AG04450 (cell line): ENCODE measurements at regions not wholly inside any gene's neighbourhood (a gene's known extent, or its start where the extent isn't known, plus 50 kb on each side); places are given as distances from the start of the nearest gene placed in this dataset.

Experiments used
- CTCF ChIA-PET: fragments of 300-600, 350-600 bp; formaldehyde crosslinking; extraction: SDS; loops from one replicate; lab custom pipeline; 2022; ENCODE audit warnings: antibody characterized with exemption, inconsistent platforms; lab: Charles Lee
- POLR2A ChIA-PET: fragments of 350-600 bp; formaldehyde crosslinking; extraction: SDS; loops from one replicate; lab custom pipeline; 2021; ENCODE audit warnings: antibody characterized with exemption, inconsistent platforms; lab: Yijun Ruan, JAX
- DNase-seq: peaks from one replicate; pipeline ENCODE4 v3.0.0-alpha.2; 2011; ENCODE audit warnings: low read depth, low spot score
- H3K27ac ChIP-seq: one replicate; pipeline ENCODE4 v1.5.1; 2012; ENCODE audit warnings: low read depth, low read length, control low read depth
- H3K27me3 ChIP-seq: one replicate; pipeline ENCODE4 v1.6.0; 2012; ENCODE audit warnings: low read length; ENCODE audit not compliant: control insufficient read depth, insufficient read depth
- H3K4me3 ChIP-seq: 2 replicates; pipeline ENCODE4 v1.5.1; 2011; ENCODE audit warnings: mild to moderate bottlenecking, low read depth, low read length, control low read depth
- H3K9me3 ChIP-seq: 2 replicates; pipeline ENCODE4 v1.5.1; 2012; ENCODE audit warnings: low read length; ENCODE audit not compliant: control insufficient read depth, insufficient read depth
- CTCF ChIP-seq: IDR thresholded peaks from 2 replicates; pipeline ENCODE4 v1.5.1; 2011; ENCODE audit warnings: low read depth, low read length, control low read depth, inconsistent platforms

- Histone ChIP-seq H3K4me3 (no peak overlapping the region), H3K27me3 (no peaks in the 10 kb centered on the region), H3K9me3 (peaks cover 10% of the 10 kb centered on the region; the same call in 1 of the 2 replicates), H3K27ac (no peak overlapping the region)
- ChIA-PET CTCF (no interaction called here), POLR2A (no interaction called here)
- DNase-seq, result peak; percentile 2
- TF ChIP-seq CTCF, result no peak
Measured at GRCh38 chr18:72427721-72428120, 116.4 kb downstream of the CBLN2 start.

- Histone ChIP-seq H3K27me3 (no peaks in the 10 kb centered on the region), H3K9me3 (no peaks in the 10 kb centered on the region), H3K27ac (no peak overlapping the region), H3K4me3 (no peak overlapping the region)
- DNase-seq, result no peak
- ChIA-PET POLR2A (no interaction called here), CTCF (no interaction called here)
- no peak for TF ChIP-seq CTCF
Measured at GRCh38 chr18:72419914-72420313, 124.2 kb downstream of the CBLN2 start.

GRCh38 chr18:72412927-72413326, 131.2 kb downstream of the CBLN2 start:
- Histone ChIP-seq H3K4me3 (no peak overlapping the region), H3K27me3 (no peaks in the 10 kb centered on the region), H3K27ac (no peak overlapping the region), H3K9me3 (no peaks in the 10 kb centered on the region; the same call in 1 of the 2 replicates)
- no peak for DNase-seq
- ChIA-PET CTCF (no interaction called here), POLR2A (no interaction called here)
- TF ChIP-seq CTCF, result no peak

GRCh38 chr18:72411261-72411660, 132.9 kb downstream of the CBLN2 start:
- H3K9me3 ChIP-seq, result peaks cover 7% of the 10 kb centered on the region; the same call in 1 of the 2 replicates
- ChIA-PET CTCF (no interaction called here), POLR2A (no interaction called here)
- no peaks in the 10 kb centered on the region for H3K27me3 ChIP-seq
- TF ChIP-seq CTCF, result no peak
- H3K27ac ChIP-seq, result no peak overlapping the region
- no peak for DNase-seq
- no peak overlapping the region for H3K4me3 ChIP-seq

GRCh38 chr18:72410399-72410798, 133.7 kb downstream of the CBLN2 start:
- DNase-seq, result no peak
- CTCF ChIA-PET, result no interaction called here
- H3K4me3 ChIP-seq, result no peak overlapping the region

More at GRCh38 chr18:72410399-72410798, 133.7 kb downstream of the CBLN2 start:
- Histone ChIP-seq H3K27ac (no peak overlapping the region), H3K27me3 (no peaks in the 10 kb centered on the region), H3K9me3 (peaks cover 12% of the 10 kb centered on the region)
- POLR2A ChIA-PET, result no interaction called here
- TF ChIP-seq CTCF, result no peak
